Neutrophil (primary cell): ENCODE measurements at regions not wholly inside any gene's neighbourhood (a gene's known extent, or its start where the extent isn't known, plus 50 kb on each side); places are given as distances from the start of the nearest gene placed in this dataset.

Experiments
- H3K27ac ChIP-seq: fragments of 200-600 bp; sonication (generic); 2 replicates; pipeline ENCODE4 v1.5.1; 2016; ENCODE audit warnings: mild to moderate bottlenecking, moderate library complexity
- H3K27me3 ChIP-seq: fragments of 200-600 bp; sonication (generic); 2 replicates; pipeline ENCODE4 v1.6.0; 2016; ENCODE audit warnings: mild to moderate bottlenecking
- H3K36me3 ChIP-seq: fragments of 200-600 bp; sonication (generic); 2 replicates; pipeline ENCODE4 v1.5.1; 2017
- H3K4me1 ChIP-seq, 2 experiments: fragments of 200-600 bp in 1 of 2; sonication (generic) in 1 of 2; 1 replicate in 1 of 2; 2 replicates in 1 of 2; pipeline versions ENCODE4 v1.5.1 to v1.6.1; 2013 to 2016; ENCODE audit warnings: low read depth in 1 of 2, low read length in 1 of 2, mild to moderate bottlenecking in 1 of 2, moderate library complexity in 1 of 2; ENCODE audit not compliant: control insufficient read depth in 1 of 2, insufficient read depth in 1 of 2
- H3K4me3 ChIP-seq, 2 experiments: fragments of 200-600 bp in 1 of 2; sonication (generic) in 1 of 2; 1 replicate in 1 of 2; 2 replicates in 1 of 2; pipeline ENCODE4 v1.5.1; 2013 to 2016; ENCODE audit warnings: low read depth in 1 of 2, low read length in 1 of 2, mild to moderate bottlenecking in 1 of 2, moderate library complexity in 1 of 2
- H3K9me3 ChIP-seq: fragments of 200-600 bp; sonication (generic); 2 replicates; pipeline ENCODE4 v1.5.1; 2016
- TF ChIP-seq, protein P1 (sequence below): fragments of 200-600 bp; sonication (generic); IDR thresholded peaks from 2 replicates; pipeline ENCODE4 v1.5.1; 2016; ENCODE audit warnings: antibody characterized with exemption

DNA sequence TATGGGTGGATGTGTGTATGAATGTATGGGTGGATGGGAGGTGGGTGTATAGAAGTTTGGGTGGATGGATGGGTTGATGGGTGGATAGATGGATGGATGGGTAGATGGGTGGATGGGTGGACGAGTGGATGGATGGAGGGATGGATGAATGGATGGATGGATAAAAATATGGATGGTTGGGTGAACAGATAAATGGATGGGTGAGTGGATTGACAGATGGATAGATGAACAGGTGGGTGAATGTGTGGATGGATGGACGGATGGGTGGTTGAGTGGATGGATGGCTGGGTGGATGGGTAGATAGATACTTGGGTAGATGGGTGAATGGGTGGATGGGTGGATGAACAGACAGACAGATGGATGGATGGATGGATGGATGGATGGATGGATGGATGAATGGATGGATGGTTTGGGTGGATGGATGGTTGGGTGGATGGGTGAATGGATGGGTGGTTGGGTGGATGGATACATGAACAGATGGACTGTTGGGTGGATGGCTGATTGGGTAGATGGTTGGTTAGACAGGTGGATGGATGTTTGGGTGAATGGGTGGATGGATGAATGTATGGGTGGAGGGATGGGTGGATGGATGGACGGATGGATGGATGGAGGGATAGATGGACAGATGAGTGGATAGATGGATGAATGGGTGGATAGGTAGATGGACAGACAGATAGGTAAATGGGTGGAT, 166.8 kb downstream of the IRX2 start:
- no peak overlapping the region for H3K27ac ChIP-seq
- H3K27me3 ChIP-seq, result no peaks in the 10 kb centered on the region
- no peaks in the 10 kb centered on the region for H3K9me3 ChIP-seq
- H3K36me3 ChIP-seq, result no peaks in the 10 kb centered on the region
- H3K4me3 ChIP-seq, result no peak overlapping the region
- H3K4me1 ChIP-seq, result no peaks in the 10 kb centered on the region
- TF ChIP-seq, protein P1, sequence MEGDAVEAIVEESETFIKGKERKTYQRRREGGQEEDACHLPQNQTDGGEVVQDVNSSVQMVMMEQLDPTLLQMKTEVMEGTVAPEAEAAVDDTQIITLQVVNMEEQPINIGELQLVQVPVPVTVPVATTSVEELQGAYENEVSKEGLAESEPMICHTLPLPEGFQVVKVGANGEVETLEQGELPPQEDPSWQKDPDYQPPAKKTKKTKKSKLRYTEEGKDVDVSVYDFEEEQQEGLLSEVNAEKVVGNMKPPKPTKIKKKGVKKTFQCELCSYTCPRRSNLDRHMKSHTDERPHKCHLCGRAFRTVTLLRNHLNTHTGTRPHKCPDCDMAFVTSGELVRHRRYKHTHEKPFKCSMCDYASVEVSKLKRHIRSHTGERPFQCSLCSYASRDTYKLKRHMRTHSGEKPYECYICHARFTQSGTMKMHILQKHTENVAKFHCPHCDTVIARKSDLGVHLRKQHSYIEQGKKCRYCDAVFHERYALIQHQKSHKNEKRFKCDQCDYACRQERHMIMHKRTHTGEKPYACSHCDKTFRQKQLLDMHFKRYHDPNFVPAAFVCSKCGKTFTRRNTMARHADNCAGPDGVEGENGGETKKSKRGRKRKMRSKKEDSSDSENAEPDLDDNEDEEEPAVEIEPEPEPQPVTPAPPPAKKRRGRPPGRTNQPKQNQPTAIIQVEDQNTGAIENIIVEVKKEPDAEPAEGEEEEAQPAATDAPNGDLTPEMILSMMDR, result no peak

GRCh38 chr5:2582507-2582906, 169.0 kb downstream of the IRX2 start:
- H3K36me3 ChIP-seq, result no peaks in the 10 kb centered on the region
- no peaks in the 10 kb centered on the region for H3K4me1 ChIP-seq
- TF ChIP-seq, protein P1, result no peak
- no peaks in the 10 kb centered on the region for H3K27me3 ChIP-seq
- H3K27ac ChIP-seq, result no peak overlapping the region
- H3K9me3 ChIP-seq, result no peaks in the 10 kb centered on the region
- H3K4me3 ChIP-seq, result no peak overlapping the region

DNA sequence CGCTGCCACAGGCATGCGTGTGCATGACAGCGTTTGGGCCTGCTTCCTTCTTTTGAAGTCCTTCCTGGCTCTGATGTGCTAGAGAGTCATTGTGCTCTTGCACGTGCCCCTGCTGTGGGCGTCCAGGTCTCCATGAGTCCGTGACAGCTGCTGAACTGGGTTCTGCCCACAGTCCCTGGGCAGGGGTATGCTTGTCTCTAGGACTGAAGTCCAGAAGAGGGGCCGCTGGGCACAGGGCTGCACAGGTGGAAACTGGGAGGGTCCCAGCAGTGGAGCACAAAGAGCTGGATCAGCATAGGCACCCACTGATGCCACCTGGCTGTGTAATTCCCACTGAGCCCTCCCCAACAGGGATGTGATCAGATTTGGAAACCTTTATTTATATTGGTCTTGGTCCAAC, 169.4 kb downstream of the IRX2 start:
- TF ChIP-seq, protein P1, result no peak

GRCh38 chr5:2581418-2581817, 170.1 kb downstream of the IRX2 start:
- no peak overlapping the region for H3K4me3 ChIP-seq
- H3K9me3 ChIP-seq, result no peaks in the 10 kb centered on the region
- no peaks in the 10 kb centered on the region for H3K36me3 ChIP-seq
- TF ChIP-seq, protein P1, result no peak
- no peaks in the 10 kb centered on the region for H3K27me3 ChIP-seq
- H3K27ac ChIP-seq, result no peak overlapping the region
- no peaks in the 10 kb centered on the region for H3K4me1 ChIP-seq

More for the DNA sequence above, 169.4 kb downstream of the IRX2 start:
- no peak overlapping the region for H3K27ac ChIP-seq
- no peaks in the 10 kb centered on the region for H3K27me3 ChIP-seq
- H3K9me3 ChIP-seq, result no peaks in the 10 kb centered on the region
- no peak overlapping the region for H3K4me3 ChIP-seq
- no peaks in the 10 kb centered on the region for H3K4me1 ChIP-seq
- H3K36me3 ChIP-seq, result no peaks in the 10 kb centered on the region

- Histone ChIP-seq H3K4me3 (no peak overlapping the region), H3K27ac (no peak overlapping the region), H3K27me3 (no peaks in the 10 kb centered on the region), H3K36me3 (no peaks in the 10 kb centered on the region), H3K9me3 (no peaks in the 10 kb centered on the region), H3K4me1 (no peaks in the 10 kb centered on the region)
- TF ChIP-seq, protein P1, result no peak
Observed at GRCh38 chr5:2579126-2579525, 172.4 kb downstream of the IRX2 start.
